ENCODE measurements at regions not wholly inside any gene's neighbourhood (a gene's known extent, or its start where the extent isn't known, plus 50 kb on each side); places are given as distances from the start of the nearest gene placed in this dataset.

- TF ChIP-seq, protein P1, sequence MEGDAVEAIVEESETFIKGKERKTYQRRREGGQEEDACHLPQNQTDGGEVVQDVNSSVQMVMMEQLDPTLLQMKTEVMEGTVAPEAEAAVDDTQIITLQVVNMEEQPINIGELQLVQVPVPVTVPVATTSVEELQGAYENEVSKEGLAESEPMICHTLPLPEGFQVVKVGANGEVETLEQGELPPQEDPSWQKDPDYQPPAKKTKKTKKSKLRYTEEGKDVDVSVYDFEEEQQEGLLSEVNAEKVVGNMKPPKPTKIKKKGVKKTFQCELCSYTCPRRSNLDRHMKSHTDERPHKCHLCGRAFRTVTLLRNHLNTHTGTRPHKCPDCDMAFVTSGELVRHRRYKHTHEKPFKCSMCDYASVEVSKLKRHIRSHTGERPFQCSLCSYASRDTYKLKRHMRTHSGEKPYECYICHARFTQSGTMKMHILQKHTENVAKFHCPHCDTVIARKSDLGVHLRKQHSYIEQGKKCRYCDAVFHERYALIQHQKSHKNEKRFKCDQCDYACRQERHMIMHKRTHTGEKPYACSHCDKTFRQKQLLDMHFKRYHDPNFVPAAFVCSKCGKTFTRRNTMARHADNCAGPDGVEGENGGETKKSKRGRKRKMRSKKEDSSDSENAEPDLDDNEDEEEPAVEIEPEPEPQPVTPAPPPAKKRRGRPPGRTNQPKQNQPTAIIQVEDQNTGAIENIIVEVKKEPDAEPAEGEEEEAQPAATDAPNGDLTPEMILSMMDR (IDR thresholded peaks at IDR 0.05): no peak
- no peak for TF ChIP-seq POLR2A (IDR thresholded peaks at IDR 0.05)
These were observed 317.8 kb upstream of the FANCL start for GRCh38 chr2:58558881-58559280.
